Upper lobe of right lung (tissue), 1 donor: ENCODE measurements at regions not wholly inside any gene's neighbourhood (a gene's known extent, or its start where the extent isn't known, plus 50 kb on each side); places are given as distances from the start of the nearest gene placed in this dataset.
A peak's percentile ranks its signal among the peaks of the same experiment; 100 is the strongest.

Experiments used
- ATAC-seq: fragments of 200-7000 bp; cut with Tn5 transposase; one replicate; pipeline ENCODE4 v1.9.1; 2020; ENCODE audit warnings: mild to moderate bottlenecking, moderate library complexity
- DNase-seq: peaks from one replicate; pipeline ENCODE4 v3.0.0-alpha.2; 2020
- H3K27ac ChIP-seq: fragments of 200-600 bp; one replicate; pipeline ENCODE4 v1.8.0; 2022
- H3K27me3 ChIP-seq: fragments of 200-600 bp; one replicate; pipeline ENCODE4 v1.8.0; 2022; ENCODE audit warnings: mild to moderate bottlenecking
- H3K36me3 ChIP-seq: fragments of 200-600 bp; one replicate; pipeline ENCODE4 v1.8.0; 2022
- H3K4me1 ChIP-seq: fragments of 200-600 bp; one replicate; pipeline ENCODE4 v1.8.0; 2022
- H3K4me3 ChIP-seq: fragments of 200-600 bp; one replicate; pipeline ENCODE4 v1.8.0; 2022; ENCODE audit warnings: mild to moderate bottlenecking
- H3K9me3 ChIP-seq: fragments of 200-600 bp; one replicate; pipeline ENCODE4 v1.8.0; 2022
- CTCF ChIP-seq: fragments of 200-600 bp; IDR thresholded peaks from one replicate; pipeline ENCODE4 v1.8.0; 2022; ENCODE audit warnings: antibody characterized with exemption
- intact Hi-C: fragments of 100-400 bp; cut with DNase I; formaldehyde crosslinking; loops from one replicate; pipeline ENCODE4 v1.11.0; 2022
- donor health status: DM: no; HTN: yes; CAD: no; lungs with severe emphysema.

- Histone ChIP-seq H3K36me3 (no peaks in the 10 kb centered on the region), H3K4me3 (no peak overlapping the region), H3K4me1 (no peaks in the 10 kb centered on the region), H3K27ac (no peak overlapping the region), H3K9me3 (no peaks in the 10 kb centered on the region), H3K27me3 (no peaks in the 10 kb centered on the region)
- DNase-seq, result no peak
- TF ChIP-seq CTCF, result no peak
- ATAC-seq, result no peak
- intact Hi-C loops, result no loop called here
Observed at GRCh38 chr2:53460937-53461336, 306.7 kb upstream of the CHAC2 start.

- no peaks in the 10 kb centered on the region for H3K36me3 ChIP-seq
- intact Hi-C loops, result no loop called here
- H3K27me3 ChIP-seq, result no peaks in the 10 kb centered on the region
- DNase-seq, result no peak
- H3K9me3 ChIP-seq, result no peaks in the 10 kb centered on the region
- no peaks in the 10 kb centered on the region for H3K4me1 ChIP-seq
- ATAC-seq, result no peak
- no peak for TF ChIP-seq CTCF
- no peak overlapping the region for H3K27ac ChIP-seq
- H3K4me3 ChIP-seq, result no peak overlapping the region
Observed at GRCh38 chr2:53460347-53460746, 307.3 kb upstream of the CHAC2 start.

- no peak for TF ChIP-seq CTCF
- DNase-seq, result no peak
- Histone ChIP-seq H3K4me3 (no peak overlapping the region), H3K36me3 (no peaks in the 10 kb centered on the region), H3K27ac (no peak overlapping the region), H3K4me1 (no peaks in the 10 kb centered on the region), H3K27me3 (no peaks in the 10 kb centered on the region), H3K9me3 (no peaks in the 10 kb centered on the region)
- peak; percentile 60 for ATAC-seq
- intact Hi-C loops, result no loop called here
Observed at GRCh38 chr2:53455094-53455493, 312.5 kb upstream of the CHAC2 start.

- DNase-seq (no peak), ATAC-seq (peak; percentile 32)
- Histone ChIP-seq H3K36me3 (no peaks in the 10 kb centered on the region), H3K9me3 (no peaks in the 10 kb centered on the region), H3K27me3 (no peaks in the 10 kb centered on the region), H3K4me1 (no peaks in the 10 kb centered on the region), H3K27ac (no peak overlapping the region), H3K4me3 (no peak overlapping the region)
- intact Hi-C loops, result no loop called here
- TF ChIP-seq CTCF, result no peak
Observed at GRCh38 chr2:53452957-53453748, 314.5 kb upstream of the CHAC2 start.

GRCh38 chr2:53452400-53452799, 315.2 kb upstream of the CHAC2 start:
- Histone ChIP-seq H3K4me3 (no peak overlapping the region), H3K27me3 (no peaks in the 10 kb centered on the region), H3K27ac (no peak overlapping the region), H3K4me1 (no peaks in the 10 kb centered on the region), H3K9me3 (no peaks in the 10 kb centered on the region), H3K36me3 (no peaks in the 10 kb centered on the region)
- ATAC-seq, result no peak
- intact Hi-C loops, result no loop called here
- DNase-seq, result no peak
- TF ChIP-seq CTCF, result no peak

- ATAC-seq, result peak; percentile 74
- DNase-seq, result no peak
- no peaks in the 10 kb centered on the region for H3K9me3 ChIP-seq
- TF ChIP-seq CTCF, result no peak
- H3K27ac ChIP-seq, result no peak overlapping the region
- no peak overlapping the region for H3K4me3 ChIP-seq
- H3K36me3 ChIP-seq, result no peaks in the 10 kb centered on the region
- no peaks in the 10 kb centered on the region for H3K4me1 ChIP-seq
- intact Hi-C loops, result no loop called here
- H3K27me3 ChIP-seq, result no peaks in the 10 kb centered on the region
Observed at GRCh38 chr2:53450923-53451322, 316.7 kb upstream of the CHAC2 start.
